ENCODE measurements at regions not wholly inside any gene's neighbourhood (a gene's known extent, or its start where the extent isn't known, plus 50 kb on each side); places are given as distances from the start of the nearest gene placed in this dataset.

GRCh38 chr10:91355998-91356397 is 54.1 kb upstream of the HECTD2 start:
- TF ChIP-seq SIN3A (IDR thresholded peaks at IDR 0.05; ENCODE audit: borderline replicate concordance, insufficient read depth, low read length) = no peak

- TF ChIP-seq SIN3A (IDR thresholded peaks at IDR 0.05; ENCODE audit: borderline replicate concordance, insufficient read depth, low read length) (no peak), TAF1 (IDR thresholded peaks at IDR 0.05; ENCODE audit: borderline replicate concordance, insufficient read depth, low read length) (no peak), POLR2AphosphoS5 (IDR thresholded peaks at IDR 0.05; ENCODE audit: low read depth, low read length) (no peak), REST (IDR thresholded peaks at IDR 0.05; ENCODE audit: insufficient read depth in 1 of 2, low read depth in 2 of 2, low read length in 2 of 2) (no peak), FOXP2 (optimal IDR thresholded peaks at IDR 0.05; ENCODE audit: borderline replicate concordance, extremely low read depth, extremely low read length, insufficient read depth) (no peak)
Measured at GRCh38 chr10:91357497-91357896, 52.6 kb upstream of the HECTD2 start.

All from PFSK-1 (cell line).